GM06990 (cell line): ENCODE measurements at regions not wholly inside any gene's neighbourhood (a gene's known extent, or its start where the extent isn't known, plus 50 kb on each side); places are given as distances from the start of the nearest gene placed in this dataset.

Experiments used
- DNase-seq: peaks from one replicate; pipeline ENCODE4 v3.0.0-alpha.2; 2011; ENCODE audit not compliant: insufficient read length; ENCODE audit errors: extremely low read depth
- H3K27me3 ChIP-seq: replicated peaks from 2 replicates; pipeline ENCODE4 v1.6.0; 2011; ENCODE audit warnings: low read length; ENCODE audit not compliant: control insufficient read depth, insufficient read depth
- H3K36me3 ChIP-seq: 2 replicates; pipeline ENCODE4 v1.5.1; 2011; ENCODE audit warnings: low read length; ENCODE audit not compliant: control insufficient read depth, insufficient read depth
- H3K4me3 ChIP-seq: replicated peaks from 2 replicates; pipeline ENCODE4 v1.5.1; 2011; ENCODE audit warnings: low read depth, mild to moderate bottlenecking, control low read depth, low read length
- CTCF ChIP-seq: IDR thresholded peaks from 2 replicates; pipeline ENCODE4 v1.5.1; 2011; ENCODE audit warnings: low read length, control low read depth, mild to moderate bottlenecking, inconsistent platforms; ENCODE audit not compliant: insufficient read depth, poor library complexity, severe bottlenecking

GRCh38 chr9:79895232-79895631 is 323.5 kb downstream of the TLE4 start:
- no peak overlapping the region for H3K4me3 ChIP-seq
- DNase-seq = no peak
- TF ChIP-seq CTCF = no peak
- no peaks in the 10 kb centered on the region for H3K27me3 ChIP-seq
- H3K36me3 ChIP-seq = no peaks in the 10 kb centered on the region

- no peak for DNase-seq
- Histone ChIP-seq H3K27me3 (no peaks in the 10 kb centered on the region), H3K4me3 (no peak overlapping the region), H3K36me3 (no peaks in the 10 kb centered on the region)
- no peak for TF ChIP-seq CTCF
Measured at GRCh38 chr9:79889369-79889768, 317.6 kb downstream of the TLE4 start.

- Histone ChIP-seq H3K27me3 (no peaks in the 10 kb centered on the region), H3K36me3 (no peaks in the 10 kb centered on the region), H3K4me3 (no peak overlapping the region)
- no peak for TF ChIP-seq CTCF
- no peak for DNase-seq
Measured at GRCh38 chr9:79885093-79885857, 313.5 kb downstream of the TLE4 start.

GRCh38 chr9:79884546-79884945 is 312.8 kb downstream of the TLE4 start:
- no peaks in the 10 kb centered on the region for H3K36me3 ChIP-seq

GRCh38 chr9:79883073-79883645 is 311.4 kb downstream of the TLE4 start:
- no peak for DNase-seq
- H3K36me3 ChIP-seq = no peaks in the 10 kb centered on the region
- TF ChIP-seq CTCF = no peak
- H3K27me3 ChIP-seq = no peaks in the 10 kb centered on the region
- H3K4me3 ChIP-seq = no peak overlapping the region

More at GRCh38 chr9:79884546-79884945, 312.8 kb downstream of the TLE4 start:
- H3K27me3 ChIP-seq = no peaks in the 10 kb centered on the region
- H3K4me3 ChIP-seq = no peak overlapping the region
- TF ChIP-seq CTCF = no peak
- no peak for DNase-seq

GRCh38 chr9:79880626-79881025 is 308.9 kb downstream of the TLE4 start:
- Histone ChIP-seq H3K4me3 (no peak overlapping the region; the same call in 1 of the 2 replicates), H3K27me3 (no peaks in the 10 kb centered on the region), H3K36me3 (no peaks in the 10 kb centered on the region)
- no peak for DNase-seq
- TF ChIP-seq CTCF = no peak
